COR-L47 (cell line): ENCODE measurements at regions not wholly inside any gene's neighbourhood (a gene's known extent, or its start where the extent isn't known, plus 50 kb on each side); places are given as distances from the start of the nearest gene placed in this dataset.
"Not testable (repeated sequence)": the region's sequence is repeated elsewhere in the genome, so short reads cannot be mapped to it uniquely, and the experiment has no call there.

Source experiments
- DNase-seq: peaks from one replicate; lab custom pipeline; 2025; lab: John Stamatoyannopoulos, UW

- DNase-seq, result not testable (repeated sequence)
These were observed 91.8 kb downstream of the QRSL1 start for GRCh38 chr6:106721189-106721588.
